HG02840 (cell line): ENCODE measurements at regions not wholly inside any gene's neighbourhood (a gene's known extent, or its start where the extent isn't known, plus 50 kb on each side); places are given as distances from the start of the nearest gene placed in this dataset.
"Not testable (repeated sequence)": the region's sequence is repeated elsewhere in the genome, so short reads cannot be mapped to it uniquely, and the experiment has no call there.

ENCODE experiments used
- ATAC-seq: cut with Tn5 transposase; IDR thresholded peaks from one replicate; pipeline ENCODE4 v1.9.1; 2021; ENCODE audit warnings: mild to moderate bottlenecking, moderate library complexity, moderate number of reproducible peaks; ENCODE audit not compliant: unreplicated experiment, low FRiP score

DNA sequence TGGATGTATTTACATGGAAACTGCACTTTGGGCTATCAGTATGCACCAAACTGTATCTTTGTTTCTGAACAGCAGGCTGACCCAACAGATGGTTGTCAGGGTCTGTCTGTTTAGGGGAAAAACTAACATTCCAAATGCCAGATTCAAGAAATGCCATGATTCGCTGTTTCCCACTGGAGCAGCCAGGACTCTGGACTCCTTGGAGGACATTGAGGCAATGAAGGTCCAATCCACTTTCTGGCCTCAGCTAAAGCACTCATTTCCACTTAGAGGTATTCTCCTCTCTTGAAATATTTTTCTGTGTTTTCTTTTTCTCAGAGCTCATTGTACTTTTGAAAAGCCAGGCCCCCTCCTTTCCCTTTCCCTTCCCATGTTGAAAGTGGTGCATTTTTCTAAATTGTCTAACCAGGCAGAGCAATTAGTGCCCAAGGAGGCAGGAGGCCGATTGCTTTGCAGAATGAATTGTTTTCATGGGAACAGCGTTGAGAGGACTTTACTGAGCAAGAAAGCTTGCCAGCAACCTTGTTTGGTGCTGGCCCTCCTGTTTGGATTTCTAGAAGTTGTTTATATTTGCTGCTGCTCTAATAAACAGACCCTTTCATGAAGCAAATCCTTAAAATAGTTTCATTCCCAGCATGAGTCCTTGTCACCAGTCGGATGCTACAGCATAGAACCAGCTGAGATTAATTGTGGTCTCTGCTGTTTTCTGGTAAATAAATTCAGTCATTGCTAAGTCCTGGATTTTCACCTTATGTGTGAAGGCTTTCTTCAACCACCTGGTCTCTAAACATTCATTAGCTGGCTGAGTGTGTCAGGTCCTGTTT lies 132.8 kb upstream of the TAF11L2 start:
- ATAC-seq: no peak

DNA sequence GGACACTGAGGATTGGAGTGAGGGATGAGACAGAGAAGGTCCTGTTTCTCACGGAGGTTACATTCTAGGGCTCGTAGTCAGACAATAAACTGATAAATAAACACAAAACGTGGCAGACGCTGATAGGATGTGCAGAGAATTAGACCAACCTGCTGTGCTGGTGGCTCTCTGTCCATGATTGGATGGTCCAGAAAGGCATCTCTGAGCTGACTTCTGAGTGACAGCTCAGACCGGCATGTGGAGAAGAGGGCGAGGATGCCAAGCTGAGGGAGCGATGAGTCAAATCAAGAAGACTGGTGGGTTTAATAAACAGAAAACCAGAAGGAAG lies 132.3 kb upstream of the TAF11L2 start:
- ATAC-seq: no peak

DNA sequence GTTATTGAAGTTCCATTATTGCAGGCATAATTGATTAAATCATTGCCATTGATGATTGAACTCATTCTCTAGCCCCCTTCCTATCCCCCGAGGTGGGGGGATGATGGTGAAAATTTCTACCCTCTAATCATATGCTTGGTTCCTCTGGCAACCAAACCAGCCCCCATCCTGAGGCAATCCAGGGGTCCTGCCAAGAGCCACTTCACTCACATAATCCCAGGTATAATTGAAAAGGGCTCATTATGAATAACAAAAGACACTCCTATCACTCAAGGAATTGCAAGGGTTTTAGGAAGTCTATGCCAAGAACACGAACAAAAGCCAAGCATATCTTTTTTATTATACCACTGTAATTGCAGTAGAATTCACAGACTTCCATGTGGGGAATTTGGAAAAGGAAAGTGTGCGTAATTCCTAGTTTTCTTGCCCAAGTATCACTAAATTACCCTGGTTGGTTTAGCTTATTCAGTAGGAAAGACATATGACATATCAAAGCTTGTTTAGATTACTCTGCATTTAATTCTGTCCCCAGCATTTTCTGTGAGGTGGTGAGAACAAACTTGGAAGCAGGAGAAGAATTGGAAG lies 130.7 kb upstream of the TAF11L2 start:
- no peak for ATAC-seq

DNA sequence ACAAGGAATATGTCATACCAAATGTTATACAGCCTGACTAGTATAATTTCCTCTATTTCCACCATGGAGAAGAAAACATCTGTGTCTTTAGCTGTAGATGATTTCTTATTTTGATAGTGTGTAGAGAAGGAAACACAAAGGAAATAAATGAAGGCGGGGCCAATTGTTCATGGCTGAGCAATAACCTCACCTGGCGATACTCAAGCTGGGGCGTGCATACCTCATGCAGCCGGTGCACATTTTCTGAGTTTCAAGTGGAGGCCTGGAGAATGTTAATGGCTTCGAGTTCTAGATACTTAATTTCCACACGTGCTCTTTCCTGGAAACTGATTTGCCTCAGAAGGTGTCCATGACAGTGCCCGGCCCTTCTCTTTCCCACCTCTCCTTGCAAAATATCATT lies 127.4 kb upstream of the TAF11L2 start:
- no peak for ATAC-seq

GRCh38 chr5:17373406-17373805 lies 124.6 kb upstream of the TAF11L2 start:
- ATAC-seq: no peak

DNA sequence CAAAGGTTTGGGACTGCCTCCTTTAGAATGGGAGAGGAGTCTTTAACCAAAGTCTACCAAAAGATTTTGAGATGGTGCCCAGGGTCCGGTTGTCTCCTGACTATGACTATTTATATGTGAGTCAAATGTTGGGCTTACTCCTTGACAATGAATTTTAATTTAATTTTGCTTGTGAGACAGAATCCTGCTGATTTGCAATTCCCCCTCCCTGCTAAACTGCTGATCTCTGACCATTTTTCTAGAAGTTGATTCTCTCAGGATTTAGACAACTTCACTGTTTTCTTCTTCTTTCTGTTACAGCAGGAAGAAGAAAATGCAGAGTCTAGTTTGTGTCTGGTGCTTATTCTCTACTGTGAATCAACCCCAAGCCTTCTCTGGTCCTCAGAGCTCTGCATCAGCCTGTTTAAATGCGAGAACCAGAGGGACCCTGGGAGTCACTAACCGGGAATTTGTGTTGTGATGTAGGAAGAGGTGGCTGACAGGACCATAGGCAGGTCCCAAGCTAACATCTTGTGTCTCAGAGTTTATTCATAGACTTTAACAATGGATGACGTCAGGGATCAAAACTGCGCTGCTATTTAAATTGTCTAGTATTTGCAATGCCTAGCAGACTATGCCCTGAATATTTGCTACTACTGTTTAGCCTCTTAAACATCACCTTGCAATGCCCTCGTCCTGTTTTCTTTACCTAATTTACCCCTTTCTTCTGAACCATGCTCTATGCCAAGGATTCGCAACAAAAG lies 124.0 kb upstream of the TAF11L2 start:
- no peak for ATAC-seq

- no peak for ATAC-seq
These were observed 122.9 kb upstream of the TAF11L2 start for GRCh38 chr5:17374973-17375742.

DNA sequence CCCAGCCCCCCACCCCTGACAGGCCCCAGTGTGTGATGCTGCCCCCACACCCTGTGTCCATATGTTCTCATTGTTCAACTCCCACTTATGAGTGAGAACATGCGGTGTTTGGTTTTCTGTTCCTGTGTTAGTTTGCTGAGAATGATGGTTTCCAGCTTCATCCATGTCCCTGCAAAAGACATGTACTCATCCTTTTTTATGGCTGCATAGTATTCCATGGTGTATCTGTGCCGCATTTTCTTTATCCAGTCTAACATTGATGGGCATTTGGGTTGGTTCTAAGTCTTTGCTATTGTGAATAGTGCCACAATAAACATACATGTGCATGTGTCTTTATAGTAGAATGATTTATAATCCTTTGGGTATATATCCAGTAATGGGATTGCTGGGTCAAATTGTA lies 122.1 kb upstream of the TAF11L2 start:
- ATAC-seq: not testable (repeated sequence)

- ATAC-seq: no peak
These were observed 119.6 kb upstream of the TAF11L2 start for GRCh38 chr5:17378346-17378997.

- ATAC-seq: no peak
These were observed 118.7 kb upstream of the TAF11L2 start for GRCh38 chr5:17379100-17379951.

GRCh38 chr5:17381932-17382331 lies 116.1 kb upstream of the TAF11L2 start:
- ATAC-seq: no peak

DNA sequence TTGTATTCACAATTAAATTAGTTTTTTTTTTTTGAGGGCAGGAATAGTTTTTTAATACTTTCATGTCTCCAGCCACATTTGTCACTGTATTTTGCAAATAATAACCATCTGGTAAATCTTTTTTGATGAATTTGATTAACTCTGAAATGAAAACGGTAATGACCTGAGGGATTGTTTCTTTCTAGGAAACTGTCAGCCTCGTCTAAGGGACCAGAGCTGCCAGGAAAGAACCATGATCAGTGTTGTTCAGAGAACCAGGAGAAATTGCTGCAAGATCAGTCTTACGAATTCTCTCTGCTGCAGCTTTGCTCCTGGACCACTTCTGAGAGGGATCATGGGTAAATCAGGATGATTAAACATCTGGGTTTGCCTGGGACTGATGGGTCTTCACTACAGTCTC lies 114.5 kb upstream of the TAF11L2 start:
- ATAC-seq: no peak

GRCh38 chr5:17384181-17384580 lies 113.8 kb upstream of the TAF11L2 start:
- no peak for ATAC-seq

DNA sequence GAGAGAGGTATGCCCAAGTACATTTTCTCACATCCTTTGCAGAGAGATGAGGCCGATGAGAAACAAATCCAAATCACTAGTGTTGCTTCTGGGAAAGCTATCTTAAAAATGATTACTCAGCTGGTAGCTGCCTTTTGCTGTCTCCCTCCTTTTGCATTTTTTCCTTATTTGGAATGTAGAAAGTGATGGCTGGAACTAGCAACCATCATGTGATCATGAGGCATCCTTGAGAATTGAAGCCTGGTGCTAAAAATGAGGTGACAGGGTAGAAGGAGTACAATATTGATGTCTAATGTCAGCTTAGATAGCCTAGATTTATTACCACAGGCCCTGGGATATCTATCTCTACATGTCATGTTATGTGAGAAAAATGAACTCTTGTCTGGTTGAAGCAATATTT lies 109.3 kb upstream of the TAF11L2 start:
- no peak for ATAC-seq

DNA sequence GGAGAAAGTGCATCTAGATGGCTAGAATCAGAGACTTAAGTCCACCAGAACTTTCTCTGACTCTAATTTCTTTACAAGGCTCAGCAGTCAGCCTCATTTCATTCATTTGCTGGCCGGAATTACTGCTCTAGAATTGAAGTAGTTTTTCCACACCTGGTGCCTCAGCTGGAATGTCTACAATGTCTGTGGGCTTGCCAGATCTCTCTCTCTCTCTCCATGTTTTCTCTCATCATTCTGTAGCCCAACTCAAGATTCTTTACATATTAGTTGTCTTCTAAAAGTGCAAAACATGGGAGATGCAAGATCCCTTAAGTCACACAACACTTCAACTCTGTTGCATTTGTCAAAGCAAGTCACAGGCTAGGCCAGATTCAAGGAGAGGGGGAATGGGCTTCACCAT lies 103.9 kb upstream of the TAF11L2 start:
- no peak for ATAC-seq

DNA sequence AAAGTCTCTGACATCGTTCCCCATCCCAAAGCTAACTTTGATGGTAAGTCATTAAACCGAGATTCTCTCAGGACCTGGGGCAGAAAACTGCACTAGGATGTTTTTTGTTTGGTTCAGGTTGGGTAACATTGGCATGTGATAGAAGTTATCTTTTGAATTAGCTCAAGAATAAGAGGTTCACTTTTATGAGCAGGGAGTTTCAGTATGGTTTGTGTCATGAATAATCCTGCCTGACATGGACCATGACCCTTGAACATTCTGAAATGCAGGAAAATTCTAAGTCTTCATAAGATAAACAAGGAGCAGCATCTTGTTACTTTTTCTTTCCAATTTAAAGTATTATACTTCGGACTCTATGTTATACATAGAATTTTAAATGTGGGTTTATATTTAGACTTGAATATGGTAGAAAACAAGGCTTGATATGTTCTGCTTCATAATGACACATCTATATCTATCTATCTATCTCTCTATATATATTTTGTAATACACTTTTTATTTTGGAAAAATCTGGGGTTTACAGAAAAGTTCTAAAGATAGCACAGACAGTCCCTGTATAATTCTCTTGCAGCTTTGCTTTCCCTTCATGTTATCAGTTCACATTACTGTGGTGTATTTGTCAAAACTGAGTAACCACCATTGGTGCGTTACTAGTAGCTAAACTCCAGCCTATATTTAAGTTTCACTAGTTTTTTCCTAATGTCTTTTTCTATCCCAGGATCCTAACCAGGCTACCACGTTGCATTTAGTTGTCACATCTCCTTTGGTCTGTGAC lies 102.7 kb upstream of the TAF11L2 start:
- no peak for ATAC-seq

DNA sequence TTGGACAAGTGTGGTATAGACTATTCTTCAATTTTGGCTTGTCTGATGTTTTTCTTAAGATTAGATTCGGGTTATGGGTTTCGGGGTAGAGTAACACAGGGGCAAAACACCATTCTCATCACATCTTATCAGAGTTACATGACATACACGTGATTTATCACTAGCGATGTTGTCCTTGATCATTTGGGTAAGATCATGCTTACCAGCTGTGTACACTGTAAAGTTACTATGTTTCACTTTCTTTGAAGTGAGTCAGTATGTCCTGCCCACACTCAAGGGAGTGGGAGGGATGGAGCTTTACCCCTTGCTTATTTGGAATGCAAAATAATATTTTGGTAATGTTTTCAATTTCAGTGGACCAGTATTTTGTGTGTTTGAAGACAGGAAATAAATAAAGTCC lies 101.8 kb upstream of the TAF11L2 start:
- ATAC-seq: no peak

DNA sequence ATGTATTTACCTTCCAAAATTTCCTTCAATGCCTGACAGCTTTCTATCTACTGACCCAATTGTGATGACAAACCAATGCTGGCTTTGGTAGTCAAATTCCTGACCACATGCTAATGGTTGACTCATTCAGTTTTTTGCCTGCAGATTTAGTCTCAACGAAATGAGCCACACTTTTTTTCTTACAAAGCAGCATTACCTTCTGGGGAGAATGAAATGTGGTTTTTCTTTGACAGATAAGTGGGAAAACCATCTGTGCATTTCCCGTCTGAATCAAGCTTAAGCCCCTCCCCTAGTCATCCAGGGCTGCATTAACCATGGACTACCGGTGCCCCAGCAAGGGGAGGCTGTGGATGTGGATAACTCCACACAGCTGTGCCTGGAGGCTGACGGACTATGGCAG lies 99.6 kb upstream of the TAF11L2 start:
- no peak for ATAC-seq
